CD14-positive monocyte (primary cell): ENCODE measurements at regions not wholly inside any gene's neighbourhood (a gene's known extent, or its start where the extent isn't known, plus 50 kb on each side); places are given as distances from the start of the nearest gene placed in this dataset.

Experiments
- DNase-seq, 3 donors: peaks; one replicate each; pipeline ENCODE4 v3.0.0-alpha.2; 2011 to 2022
- H2AFZ ChIP-seq: 2 replicates; pipeline ENCODE4 v1.6.0; 2012; ENCODE audit warnings: mild to moderate bottlenecking, low read depth, low read length, inconsistent platforms; ENCODE audit not compliant: insufficient read depth, poor library complexity, severe bottlenecking
- H3K27ac ChIP-seq, 2 donors: 1 replicate in 1 of 2; 2 replicates in 1 of 2; pipeline ENCODE4 v1.5.1; 2012 to 2013; ENCODE audit warnings: low read length in 2 of 2, control low read depth in 1 of 2, inconsistent platforms in 1 of 2, low read depth in 1 of 2, mild to moderate bottlenecking in 1 of 2
- H3K27me3 ChIP-seq, 2 donors: one replicate each; pipeline versions ENCODE4 v1.6.0 to v1.6.1; 2011 to 2013; ENCODE audit warnings: low read length in 2 of 2; ENCODE audit not compliant: control insufficient read depth in 2 of 2, insufficient read depth in 2 of 2
- H3K36me3 ChIP-seq, 2 donors: replicated peaks in 1 of 2; 1 replicate in 1 of 2; 2 replicates in 1 of 2; pipeline versions ENCODE4 v1.5.1 to v1.6.1; 2012 to 2013; ENCODE audit warnings: low read length in 2 of 2, control low read depth in 1 of 2, inconsistent platforms in 1 of 2, mild to moderate bottlenecking in 1 of 2; ENCODE audit not compliant: insufficient read depth in 2 of 2, control insufficient read depth in 1 of 2
- H3K4me1 ChIP-seq, 2 donors: 1 replicate in 1 of 2; 2 replicates in 1 of 2; pipeline versions ENCODE4 v1.5.1 to v1.6.1; 2012 to 2013; ENCODE audit warnings: low read length in 2 of 2, control low read depth in 1 of 2, inconsistent platforms in 1 of 2, mild to moderate bottlenecking in 1 of 2, moderate library complexity in 1 of 2; ENCODE audit not compliant: insufficient read depth in 2 of 2, control insufficient read depth in 1 of 2
- H3K4me2 ChIP-seq: replicated peaks from 2 replicates; pipeline ENCODE3; 2012; ENCODE audit warnings: low read length, moderate library complexity, mild to moderate bottlenecking; ENCODE audit not compliant: poor library complexity, severe bottlenecking; ENCODE audit errors: extremely low read depth
- H3K4me3 ChIP-seq, 3 experiments: fragments of 200-600 bp in 1 of 3; sonication (generic) in 1 of 3; replicated peaks in 1 of 3; 1 replicate in 2 of 3; 2 replicates in 1 of 3; pipeline ENCODE4 v1.5.1; 2011 to 2013; ENCODE audit warnings: low read length in 3 of 3, mild to moderate bottlenecking in 3 of 3, control low read depth in 2 of 3, low read depth in 2 of 3, inconsistent platforms in 1 of 3, moderate library complexity in 1 of 3
- H3K79me2 ChIP-seq: 2 replicates; pipeline ENCODE4 v1.6.0; 2012; ENCODE audit warnings: mild to moderate bottlenecking, control low read depth, inconsistent platforms, low read length, moderate library complexity; ENCODE audit not compliant: insufficient read depth
- H3K9ac ChIP-seq: 2 replicates; pipeline ENCODE4 v1.6.0; 2017; ENCODE audit warnings: low read length, mild to moderate bottlenecking; ENCODE audit not compliant: insufficient read depth, poor library complexity, severe bottlenecking
- H3K9me3 ChIP-seq, 2 donors: replicated peaks in 1 of 2; 1 replicate in 1 of 2; 2 replicates in 1 of 2; pipeline versions ENCODE4 v1.5.1 to v1.6.1; 2012 to 2013; ENCODE audit warnings: low read length in 2 of 2, control low read depth in 1 of 2; ENCODE audit not compliant: control insufficient read depth in 1 of 2, insufficient read depth in 1 of 2
- H4K20me1 ChIP-seq: 2 replicates; pipeline ENCODE4 v1.6.0; 2012; ENCODE audit warnings: mild to moderate bottlenecking, low read length, control low read depth, moderate library complexity; ENCODE audit not compliant: insufficient read depth
- H3K27ac Mint-ChIP-seq, 7 donors: one replicate each; pipeline ENCODE4 v1.8.0; 2020; ENCODE audit warnings: mild to moderate bottlenecking in 7 of 7, mixed read lengths in 7 of 7, moderate library complexity in 6 of 7, inconsistent platforms in 2 of 7
- H3K27me3 Mint-ChIP-seq, 3 donors: one replicate each; pipeline ENCODE4 v1.8.0; 2021 to 2022; ENCODE audit warnings: low read depth in 3 of 3, mild to moderate bottlenecking in 3 of 3, mixed read lengths in 3 of 3, moderate library complexity in 3 of 3, inconsistent platforms in 1 of 3
- H3K36me3 Mint-ChIP-seq, 2 donors: one replicate each; pipeline ENCODE4 v1.8.0; 2020; ENCODE audit warnings: mixed read lengths in 2 of 2, inconsistent platforms in 1 of 2, mild to moderate bottlenecking in 1 of 2
- H3K4me1 Mint-ChIP-seq: one replicate; pipeline ENCODE4 v1.8.0; 2020; ENCODE audit warnings: mild to moderate bottlenecking, mixed read lengths
- H3K4me3 Mint-ChIP-seq, 2 donors: one replicate each; pipeline ENCODE4 v1.8.0; 2020; ENCODE audit warnings: mild to moderate bottlenecking in 2 of 2, mixed read lengths in 2 of 2, moderate library complexity in 1 of 2
- H3K9me3 Mint-ChIP-seq, 7 donors: one replicate each; pipeline ENCODE4 v1.8.0; 2020 to 2022; ENCODE audit warnings: mixed read lengths in 7 of 7, mild to moderate bottlenecking in 6 of 7, moderate library complexity in 6 of 7, inconsistent platforms in 2 of 7
- WGBS: methylation state at CpG from one replicate; pipeline ENCODE4 v1.1.5; 2013; ENCODE audit warnings: missing lambda C conversion rate; ENCODE audit not compliant: insufficient coverage; 5-methylcytosine and 5-hydroxymethylcytosine counted together
- intact Hi-C, 2 donors: fragments of 100-400 bp; cut with micrococcal nuclease; formaldehyde crosslinking; loops; one replicate each; pipeline versions ENCODE4 v1.15.0 to v1.15.1; 2023
- TF ChIP-seq, protein P1 (sequence below): fragments of 200-600 bp; IDR thresholded peaks from one replicate; pipeline ENCODE4 v1.8.0; 2022; ENCODE audit warnings: antibody characterized with exemption, mild to moderate bottlenecking

DNA sequence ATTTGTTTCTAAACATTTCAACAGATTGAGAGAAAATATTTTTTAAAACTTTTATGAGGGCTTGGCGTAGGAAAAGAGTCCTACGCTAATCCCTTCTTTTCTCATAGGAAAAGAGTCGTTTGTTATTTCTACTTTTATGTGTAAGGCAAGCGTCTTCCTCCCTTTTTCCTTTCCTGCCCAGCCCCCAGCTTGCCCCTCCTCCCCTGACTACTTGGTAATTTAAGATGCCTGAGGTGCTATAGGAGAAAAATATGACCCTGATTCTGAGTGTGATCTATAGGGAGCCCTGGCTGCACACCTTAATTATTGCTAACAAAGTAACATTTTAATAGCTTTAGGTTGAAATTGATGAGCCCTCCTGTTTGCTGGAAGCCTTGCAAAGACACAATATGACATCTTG lies 373.6 kb downstream of the PBX1 start:
- H3K4me1 Mint-ChIP-seq: no peaks in the 10 kb centered on the region
- H3K27me3 Mint-ChIP-seq: no peaks in the 10 kb centered on the region
- TF ChIP-seq, protein P1, sequence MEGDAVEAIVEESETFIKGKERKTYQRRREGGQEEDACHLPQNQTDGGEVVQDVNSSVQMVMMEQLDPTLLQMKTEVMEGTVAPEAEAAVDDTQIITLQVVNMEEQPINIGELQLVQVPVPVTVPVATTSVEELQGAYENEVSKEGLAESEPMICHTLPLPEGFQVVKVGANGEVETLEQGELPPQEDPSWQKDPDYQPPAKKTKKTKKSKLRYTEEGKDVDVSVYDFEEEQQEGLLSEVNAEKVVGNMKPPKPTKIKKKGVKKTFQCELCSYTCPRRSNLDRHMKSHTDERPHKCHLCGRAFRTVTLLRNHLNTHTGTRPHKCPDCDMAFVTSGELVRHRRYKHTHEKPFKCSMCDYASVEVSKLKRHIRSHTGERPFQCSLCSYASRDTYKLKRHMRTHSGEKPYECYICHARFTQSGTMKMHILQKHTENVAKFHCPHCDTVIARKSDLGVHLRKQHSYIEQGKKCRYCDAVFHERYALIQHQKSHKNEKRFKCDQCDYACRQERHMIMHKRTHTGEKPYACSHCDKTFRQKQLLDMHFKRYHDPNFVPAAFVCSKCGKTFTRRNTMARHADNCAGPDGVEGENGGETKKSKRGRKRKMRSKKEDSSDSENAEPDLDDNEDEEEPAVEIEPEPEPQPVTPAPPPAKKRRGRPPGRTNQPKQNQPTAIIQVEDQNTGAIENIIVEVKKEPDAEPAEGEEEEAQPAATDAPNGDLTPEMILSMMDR: no peak
- no peak overlapping the region for H3K4me3 Mint-ChIP-seq
- Histone ChIP-seq H3K4me1 (no peaks in the 10 kb centered on the region), H3K27ac (no peak overlapping the region), H3K79me2 (no peaks in the 10 kb centered on the region), H3K9ac (no peak overlapping the region), H3K36me3 (no peaks in the 10 kb centered on the region), H3K27me3 (no peaks in the 10 kb centered on the region), H4K20me1 (no peaks in the 10 kb centered on the region), H2AFZ (no peak overlapping the region), H3K9me3 (no peaks in the 10 kb centered on the region), H3K4me2 (no peak overlapping the region), H3K4me3 (no peak overlapping the region)
- no CpG with 5 or more reads among the region's 4 CpGs for WGBS
- H3K36me3 Mint-ChIP-seq: no peaks in the 10 kb centered on the region
- no peak overlapping the region for H3K27ac Mint-ChIP-seq
- DNase-seq: no peak
- H3K9me3 Mint-ChIP-seq: peaks cover 0 to 3% (median 0%) of the 10 kb centered on the region in 7 donors
- intact Hi-C loops: no loop called here

DNA sequence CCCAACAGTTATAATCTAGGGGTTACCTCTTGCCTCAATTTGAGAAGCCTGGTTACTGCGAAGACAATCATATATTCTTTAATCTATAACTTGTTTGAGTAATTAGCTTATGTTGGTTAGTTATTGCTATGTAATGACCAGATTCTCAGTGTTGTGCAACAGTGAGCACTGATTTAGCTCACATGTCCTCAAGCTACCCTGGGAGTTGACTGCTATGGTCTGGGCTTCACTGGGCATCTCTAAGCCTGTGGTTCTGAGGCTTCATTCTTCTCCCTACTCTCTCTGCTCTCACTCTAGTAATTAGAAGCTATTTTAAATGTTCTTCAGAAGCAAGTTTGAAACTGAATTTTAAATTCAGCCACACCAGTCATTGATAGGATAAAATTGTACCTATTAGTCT lies 371.8 kb downstream of the PBX1 start:
- no peak overlapping the region for H3K4me3 ChIP-seq
- TF ChIP-seq, protein P1: no peak
- H3K9ac ChIP-seq: no peak overlapping the region
- no peaks in the 10 kb centered on the region for H3K4me1 ChIP-seq
- no peaks in the 10 kb centered on the region for H3K79me2 ChIP-seq
- H4K20me1 ChIP-seq: no peaks in the 10 kb centered on the region
- H3K27me3 ChIP-seq: no peaks in the 10 kb centered on the region
- no peaks in the 10 kb centered on the region for H3K36me3 ChIP-seq
- no peak overlapping the region for H3K4me2 ChIP-seq
- H2AFZ ChIP-seq: no peak overlapping the region
- Mint-ChIP-seq H3K4me3 (no peak overlapping the region), H3K36me3 (no peaks in the 10 kb centered on the region), H3K9me3 (peaks cover 0 to 3% (median 2%) of the 10 kb centered on the region in 7 donors), H3K4me1 (no peaks in the 10 kb centered on the region), H3K27me3 (no peaks in the 10 kb centered on the region), H3K27ac (no peak overlapping the region)
- no CpG with 5 or more reads among the region's 1 CpG for WGBS
- H3K9me3 ChIP-seq: no peaks in the 10 kb centered on the region
- intact Hi-C loops: no loop called here
- H3K27ac ChIP-seq: no peak overlapping the region
- DNase-seq: no peak
